ENCODE measurements at regions not wholly inside any gene's neighbourhood (a gene's known extent, or its start where the extent isn't known, plus 50 kb on each side); places are given as distances from the start of the nearest gene placed in this dataset.

- TF ChIP-seq CTCF (IDR thresholded peaks at IDR 0.05): no peak
- TF ChIP-seq POLR2A (IDR thresholded peaks at IDR 0.05): no peak
These were observed 139.5 kb downstream of the TEX29 start for GRCh38 chr13:111459803-111460547.

Data from uterus (tissue), 2 donors.